ENCODE measurements at regions not wholly inside any gene's neighbourhood (a gene's known extent, or its start where the extent isn't known, plus 50 kb on each side); places are given as distances from the start of the nearest gene placed in this dataset.
"Not testable (repeated sequence)": the region's sequence is repeated elsewhere in the genome, so short reads cannot be mapped to it uniquely, and the experiment has no call there.

GRCh38 chr4:74559853-74560252 is 114.9 kb downstream of the AREG start:
- Mint-ChIP-seq H3K4me3 (no peak overlapping the region), H3K36me3 (ENCODE audit: insufficient read depth) (no peaks in the 10 kb centered on the region), H3K4me1 (ENCODE audit: low read depth) (no peaks in the 10 kb centered on the region), H3K9me3 (peaks cover 15% of the 10 kb centered on the region), H3K27me3 (ENCODE audit: low read depth) (peaks cover 7% of the 10 kb centered on the region)
- ATAC-seq (no peak), DNase-seq (no peak)

DNA sequence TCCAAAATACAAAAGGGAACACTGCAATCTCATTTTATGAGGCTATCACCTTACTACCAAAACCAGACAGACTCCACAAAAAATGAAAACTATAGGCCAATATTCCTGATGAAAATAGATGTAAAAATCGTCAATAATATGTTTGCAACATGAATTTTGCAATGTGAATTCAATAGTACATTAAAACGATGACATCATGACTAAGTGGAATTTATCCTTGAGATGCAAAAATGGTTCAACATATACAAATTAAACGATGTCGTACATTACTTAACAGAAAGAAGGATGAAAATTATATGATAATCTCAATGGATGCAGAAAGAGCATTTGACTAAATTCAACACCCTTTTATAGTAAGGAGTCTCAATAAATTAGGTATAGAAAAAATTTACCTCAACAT is 123.0 kb downstream of the AREG start:
- H3K4me3 Mint-ChIP-seq = no peak overlapping the region
- H3K4me1 Mint-ChIP-seq (ENCODE audit: low read depth) = no peaks in the 10 kb centered on the region
- DNase-seq = no peak
- no peaks in the 10 kb centered on the region for H3K36me3 Mint-ChIP-seq (ENCODE audit: insufficient read depth)
- H3K9me3 Mint-ChIP-seq = peaks cover 28% of the 10 kb centered on the region
- no peak for ATAC-seq
- peaks cover 7% of the 10 kb centered on the region for H3K27me3 Mint-ChIP-seq (ENCODE audit: low read depth)

- no peaks in the 10 kb centered on the region for H3K36me3 Mint-ChIP-seq (ENCODE audit: insufficient read depth)
- no peaks in the 10 kb centered on the region for H3K4me1 Mint-ChIP-seq (ENCODE audit: low read depth)
- H3K4me3 Mint-ChIP-seq = no peak overlapping the region
- no peak for ATAC-seq
- H3K27me3 Mint-ChIP-seq (ENCODE audit: low read depth) = no peaks in the 10 kb centered on the region
- H3K9me3 Mint-ChIP-seq = peaks cover 21% of the 10 kb centered on the region
- no peak for DNase-seq
Observed at GRCh38 chr4:74570095-74570494, 125.2 kb downstream of the AREG start.

- Mint-ChIP-seq H3K36me3 (ENCODE audit: insufficient read depth) (no peaks in the 10 kb centered on the region), H3K27me3 (ENCODE audit: low read depth) (peaks cover 3% of the 10 kb centered on the region), H3K4me3 (no peak overlapping the region), H3K4me1 (ENCODE audit: low read depth) (no peaks in the 10 kb centered on the region), H3K9me3 (no peaks in the 10 kb centered on the region)
- ATAC-seq (no peak), DNase-seq (no peak)
Observed at GRCh38 chr4:74578329-74578728, 133.4 kb downstream of the AREG start.

- ATAC-seq; H3K27me3 Mint-ChIP-seq (ENCODE audit: low read depth); DNase-seq; H3K9me3 Mint-ChIP-seq; H3K4me1 Mint-ChIP-seq (ENCODE audit: low read depth); H3K4me3 Mint-ChIP-seq; H3K36me3 Mint-ChIP-seq (ENCODE audit: insufficient read depth): not testable (repeated sequence)
Observed at GRCh38 chr4:74578865-74579264, 133.9 kb downstream of the AREG start.

- no peak for ATAC-seq
- no peak for DNase-seq
- Mint-ChIP-seq H3K27me3 (ENCODE audit: low read depth) (peaks cover 4% of the 10 kb centered on the region), H3K36me3 (ENCODE audit: insufficient read depth) (no peaks in the 10 kb centered on the region), H3K9me3 (no peaks in the 10 kb centered on the region), H3K4me3 (no peak overlapping the region), H3K4me1 (ENCODE audit: low read depth) (no peaks in the 10 kb centered on the region)
Observed at GRCh38 chr4:74583089-74583700, 138.3 kb downstream of the AREG start.

DNA sequence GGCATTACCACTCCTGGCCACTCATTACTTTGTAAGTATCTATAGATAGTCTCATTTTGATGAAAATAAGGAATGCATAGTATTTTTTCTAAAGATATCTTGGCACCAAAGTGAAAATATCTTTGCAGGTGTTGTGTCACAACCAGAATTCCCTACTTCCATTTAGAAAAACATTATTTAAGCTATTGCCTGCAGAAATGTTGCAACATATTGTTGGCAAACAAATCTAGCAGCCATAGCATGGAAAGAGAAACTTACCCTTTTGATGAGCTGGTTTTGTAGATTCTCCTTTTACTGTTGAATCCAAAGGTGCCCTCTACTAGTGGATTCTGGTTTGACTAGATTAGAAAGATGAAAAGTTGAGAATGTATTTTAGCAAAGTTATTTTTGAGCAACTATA is 138.8 kb downstream of the AREG start:
- DNase-seq = no peak
- Mint-ChIP-seq H3K27me3 (ENCODE audit: low read depth) (peaks cover 3% of the 10 kb centered on the region), H3K4me1 (ENCODE audit: low read depth) (no peaks in the 10 kb centered on the region), H3K9me3 (no peaks in the 10 kb centered on the region), H3K4me3 (no peak overlapping the region), H3K36me3 (ENCODE audit: insufficient read depth) (no peaks in the 10 kb centered on the region)
- ATAC-seq = no peak

GRCh38 chr4:74588350-74588749 is 143.4 kb downstream of the AREG start:
- Mint-ChIP-seq H3K27me3 (ENCODE audit: low read depth) (peaks cover 3% of the 10 kb centered on the region), H3K36me3 (ENCODE audit: insufficient read depth) (no peaks in the 10 kb centered on the region), H3K4me1 (ENCODE audit: low read depth) (no peaks in the 10 kb centered on the region), H3K4me3 (no peak overlapping the region), H3K9me3 (no peaks in the 10 kb centered on the region)
- DNase-seq = no peak
- ATAC-seq = no peak

DNA sequence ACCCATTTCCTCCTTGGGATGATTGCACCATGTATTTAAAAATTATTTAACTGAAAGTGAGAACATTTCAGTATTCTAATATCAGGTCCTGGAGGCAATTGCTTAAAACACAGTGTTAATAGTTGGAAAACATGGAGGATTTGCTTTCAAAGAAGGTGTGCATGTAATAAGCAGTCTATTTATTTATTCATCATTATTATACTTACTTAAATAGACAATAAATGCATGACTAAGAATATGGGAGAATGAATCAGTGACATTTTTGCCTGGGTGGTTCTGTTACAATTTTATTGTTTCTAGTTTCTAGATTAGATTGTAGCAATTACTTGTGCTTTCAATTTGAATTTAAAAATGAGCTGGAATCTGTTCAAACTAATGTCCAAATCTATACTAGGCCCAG is 145.5 kb downstream of the AREG start:
- no peak overlapping the region for H3K4me3 Mint-ChIP-seq
- no peaks in the 10 kb centered on the region for H3K9me3 Mint-ChIP-seq
- ATAC-seq = no peak
- DNase-seq = no peak
- H3K27me3 Mint-ChIP-seq (ENCODE audit: low read depth) = peaks cover 3% of the 10 kb centered on the region
- H3K36me3 Mint-ChIP-seq (ENCODE audit: insufficient read depth) = no peaks in the 10 kb centered on the region
- H3K4me1 Mint-ChIP-seq (ENCODE audit: low read depth) = no peaks in the 10 kb centered on the region

DNA sequence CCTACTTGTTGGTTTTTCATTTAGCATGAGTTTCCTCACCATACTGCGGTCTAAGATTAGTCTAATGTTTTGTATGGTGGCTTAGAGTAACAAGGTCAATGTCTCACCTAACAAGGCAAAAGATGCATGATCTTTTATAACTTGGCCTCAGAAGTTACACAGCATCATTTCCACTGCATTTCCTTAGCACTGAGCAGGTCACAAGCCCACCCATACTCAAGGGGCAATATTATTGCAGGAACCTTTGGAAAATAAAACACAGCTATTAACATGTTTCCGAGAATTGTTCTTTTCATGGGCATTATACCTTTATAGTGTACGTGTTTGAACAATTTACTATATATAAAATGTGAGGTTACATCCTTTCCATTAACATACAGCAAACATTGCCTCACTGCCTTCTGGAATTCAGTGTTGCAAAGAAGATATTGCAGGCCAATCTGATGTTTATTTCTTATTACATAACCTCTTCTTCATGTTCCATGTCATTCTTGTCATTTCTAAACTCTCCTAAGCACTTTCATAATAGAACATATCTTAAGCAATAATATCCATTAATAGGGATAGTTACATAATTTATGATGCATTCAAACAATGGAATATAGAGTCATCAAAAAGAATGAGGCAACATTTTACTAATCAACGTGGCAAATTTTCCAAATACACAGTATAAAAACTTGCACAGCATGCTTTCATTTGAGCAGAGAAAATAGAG is 153.8 kb downstream of the AREG start:
- no peak for DNase-seq
- no peaks in the 10 kb centered on the region for H3K36me3 Mint-ChIP-seq (ENCODE audit: insufficient read depth)
- H3K9me3 Mint-ChIP-seq = peaks cover 3% of the 10 kb centered on the region
- H3K4me3 Mint-ChIP-seq = no peak overlapping the region
- no peaks in the 10 kb centered on the region for H3K27me3 Mint-ChIP-seq (ENCODE audit: low read depth)
- no peak for ATAC-seq
- no peaks in the 10 kb centered on the region for H3K4me1 Mint-ChIP-seq (ENCODE audit: low read depth)

- Mint-ChIP-seq H3K36me3 (ENCODE audit: insufficient read depth) (no peaks in the 10 kb centered on the region), H3K4me3 (no peak overlapping the region), H3K4me1 (ENCODE audit: low read depth) (no peaks in the 10 kb centered on the region), H3K9me3 (no peaks in the 10 kb centered on the region), H3K27me3 (ENCODE audit: low read depth) (peaks cover 2% of the 10 kb centered on the region)
- no peak for ATAC-seq
- no peak for DNase-seq
Observed at GRCh38 chr4:74603186-74603585, 158.2 kb downstream of the AREG start.

DNA sequence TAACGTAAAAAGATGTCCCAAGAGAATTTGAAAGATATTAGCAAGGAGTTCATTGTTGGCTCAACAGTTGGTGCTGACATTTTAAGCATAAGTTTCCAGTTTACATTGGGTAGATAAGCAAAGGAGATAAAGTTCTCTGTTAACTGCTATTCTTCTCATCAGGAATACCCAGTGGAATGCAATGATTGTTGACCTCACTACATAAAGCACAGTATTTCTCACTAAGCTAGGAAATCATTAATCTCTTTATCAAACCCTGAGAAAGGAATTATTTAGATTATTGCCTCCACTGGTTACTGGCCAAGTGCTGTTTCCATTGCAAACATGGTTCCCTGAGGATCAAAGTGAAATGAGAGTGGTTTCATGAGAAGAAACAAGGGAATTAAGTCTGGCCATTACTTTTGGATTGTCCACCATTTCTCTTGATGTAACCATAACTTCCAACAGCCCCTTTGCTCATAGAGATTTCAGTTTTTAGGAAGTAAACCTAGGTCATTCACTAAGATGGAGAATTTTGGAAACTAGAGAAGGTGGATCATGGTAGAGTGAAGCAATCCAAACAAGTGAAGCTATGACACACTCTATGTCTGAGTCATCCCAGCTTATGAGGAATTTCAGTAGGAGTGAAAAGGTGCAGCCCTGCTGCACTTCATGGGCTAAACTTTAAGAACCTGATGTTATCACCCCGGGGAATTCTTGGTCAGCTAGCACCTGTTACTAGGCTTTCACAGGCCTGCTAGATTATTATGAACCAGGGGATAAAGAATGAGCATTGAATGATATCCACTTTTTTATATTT is 163.4 kb downstream of the AREG start:
- Mint-ChIP-seq H3K4me1 (ENCODE audit: low read depth) (no peaks in the 10 kb centered on the region), H3K4me3 (no peak overlapping the region), H3K9me3 (no peaks in the 10 kb centered on the region), H3K27me3 (ENCODE audit: low read depth) (peaks cover 2% of the 10 kb centered on the region), H3K36me3 (ENCODE audit: insufficient read depth) (no peaks in the 10 kb centered on the region)
- DNase-seq = no peak
- no peak for ATAC-seq

DNA sequence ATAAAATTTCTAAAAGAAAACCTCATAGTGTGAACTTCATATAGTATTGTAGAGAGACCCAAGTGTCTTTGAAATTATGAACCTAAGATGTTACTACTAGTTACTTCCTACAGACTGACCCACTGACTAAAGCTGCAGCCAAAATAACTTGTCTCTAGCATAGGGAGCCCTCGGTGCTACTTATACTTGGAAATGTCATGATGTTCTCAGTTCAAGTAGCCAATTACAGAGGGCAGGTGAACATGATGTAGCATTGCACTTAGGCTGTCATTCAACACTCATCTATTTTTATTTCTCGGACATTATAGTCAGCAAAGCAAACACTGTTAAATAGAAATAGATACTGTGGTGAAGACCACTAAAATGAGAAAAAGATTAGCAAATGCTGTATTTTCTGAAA is 165.6 kb downstream of the AREG start:
- Mint-ChIP-seq H3K4me1 (ENCODE audit: low read depth) (no peaks in the 10 kb centered on the region), H3K9me3 (no peaks in the 10 kb centered on the region), H3K36me3 (ENCODE audit: insufficient read depth) (no peaks in the 10 kb centered on the region), H3K27me3 (ENCODE audit: low read depth) (peaks cover 2% of the 10 kb centered on the region), H3K4me3 (no peak overlapping the region)
- no peak for ATAC-seq
- no peak for DNase-seq

DNA sequence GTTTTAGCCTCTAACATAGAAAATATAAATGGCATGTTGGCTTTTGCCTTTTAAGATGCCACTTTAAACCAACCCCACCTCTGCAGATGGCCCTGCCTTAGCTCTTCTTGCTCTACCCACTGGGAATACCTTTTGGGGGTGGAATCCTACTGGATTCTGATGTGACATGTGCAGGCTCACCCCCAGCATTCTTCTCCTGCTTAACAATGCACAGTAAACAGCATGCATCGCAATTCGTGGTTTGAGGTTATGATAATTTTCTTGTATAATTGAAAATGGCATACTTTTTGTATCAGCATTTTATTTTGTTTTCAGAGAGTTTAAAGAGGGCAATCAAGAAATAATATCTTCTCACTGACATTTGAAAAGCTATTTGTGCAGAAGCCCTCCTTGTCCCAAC is 167.9 kb downstream of the AREG start:
- H3K4me1 Mint-ChIP-seq (ENCODE audit: low read depth) = no peaks in the 10 kb centered on the region
- peaks cover under 1% of the 10 kb centered on the region for H3K27me3 Mint-ChIP-seq (ENCODE audit: low read depth)
- ATAC-seq = no peak

DNA sequence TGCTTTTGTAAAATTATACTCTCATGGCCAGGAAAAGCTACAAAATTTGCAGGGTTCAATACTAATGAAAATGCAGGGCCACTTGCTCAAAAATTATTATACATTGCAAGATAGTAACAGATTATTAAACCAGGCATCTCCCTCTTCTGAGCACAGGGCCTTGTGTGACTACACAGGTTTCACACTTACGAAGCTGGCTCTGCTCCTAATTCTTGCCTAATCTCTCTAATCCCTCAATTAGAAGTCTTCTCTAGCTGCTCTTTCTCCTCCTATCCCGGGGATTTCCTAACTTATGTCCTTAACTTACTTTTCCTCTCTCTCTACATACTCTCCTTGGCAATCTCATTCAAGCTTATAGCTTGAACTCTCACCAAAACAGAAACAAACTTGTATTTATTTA is 168.3 kb downstream of the AREG start:
- H3K36me3 Mint-ChIP-seq (ENCODE audit: insufficient read depth) = no peaks in the 10 kb centered on the region
- no peaks in the 10 kb centered on the region for H3K27me3 Mint-ChIP-seq (ENCODE audit: low read depth)
- no peaks in the 10 kb centered on the region for H3K4me1 Mint-ChIP-seq (ENCODE audit: low read depth)
- no peak for ATAC-seq
- no peaks in the 10 kb centered on the region for H3K9me3 Mint-ChIP-seq
- DNase-seq = no peak
- no peak overlapping the region for H3K4me3 Mint-ChIP-seq

More for the DNA sequence above, 167.9 kb downstream of the AREG start:
- Mint-ChIP-seq H3K9me3 (no peaks in the 10 kb centered on the region), H3K36me3 (ENCODE audit: insufficient read depth) (no peaks in the 10 kb centered on the region), H3K4me3 (no peak overlapping the region)
- no peak for DNase-seq
